HG02610 (cell line): ENCODE measurements at regions not wholly inside any gene's neighbourhood (a gene's known extent, or its start where the extent isn't known, plus 50 kb on each side); places are given as distances from the start of the nearest gene placed in this dataset.
"Not testable (repeated sequence)": the region's sequence is repeated elsewhere in the genome, so short reads cannot be mapped to it uniquely, and the experiment has no call there.

ENCODE experiments used
- ATAC-seq: cut with Tn5 transposase; IDR thresholded peaks from one replicate; pipeline ENCODE4 v1.9.1; 2021; ENCODE audit warnings: mild to moderate bottlenecking, moderate library complexity; ENCODE audit not compliant: unreplicated experiment

DNA sequence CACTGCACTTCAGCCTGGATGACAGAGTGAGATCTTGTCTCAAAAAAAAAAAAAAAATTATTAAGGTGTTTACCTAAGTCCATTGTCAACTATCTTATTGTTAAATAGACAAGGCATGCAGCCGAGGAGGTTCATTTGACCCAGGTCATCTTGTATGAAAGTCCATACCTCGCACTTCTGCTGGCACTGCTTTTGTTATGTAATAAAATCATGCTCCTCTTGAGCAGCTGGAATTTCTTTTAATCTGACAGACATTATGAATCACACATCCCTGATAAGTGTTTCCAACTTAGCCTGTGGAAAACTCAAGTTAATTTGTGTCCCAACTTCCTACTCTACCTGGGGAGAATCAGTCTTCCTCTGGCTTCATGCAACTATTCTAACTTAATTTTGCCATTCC lies 315.6 kb upstream of the KLF4 start:
- ATAC-seq = no peak

GRCh38 chr9:107794259-107794658 lies 304.7 kb upstream of the KLF4 start:
- no peak for ATAC-seq

DNA sequence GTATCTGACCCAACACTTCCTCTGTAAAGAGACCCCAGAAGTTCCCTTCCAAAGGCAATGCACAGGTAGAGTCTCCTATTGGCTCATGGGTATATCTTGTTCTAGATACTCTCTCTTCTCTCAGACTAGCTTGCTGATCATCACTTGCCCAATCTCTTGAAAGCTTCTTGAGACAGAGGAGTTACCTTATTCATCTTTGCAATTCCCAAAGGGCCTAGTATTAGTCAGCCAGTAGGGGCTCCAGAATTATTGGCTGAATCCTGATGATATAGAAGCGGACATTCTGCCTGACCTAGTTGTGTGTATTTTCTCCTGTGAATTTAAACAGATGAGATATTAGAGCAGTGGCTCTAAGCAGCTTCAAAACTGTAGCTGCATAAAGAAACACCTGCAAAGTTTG lies 304.0 kb upstream of the KLF4 start:
- ATAC-seq = no peak

DNA sequence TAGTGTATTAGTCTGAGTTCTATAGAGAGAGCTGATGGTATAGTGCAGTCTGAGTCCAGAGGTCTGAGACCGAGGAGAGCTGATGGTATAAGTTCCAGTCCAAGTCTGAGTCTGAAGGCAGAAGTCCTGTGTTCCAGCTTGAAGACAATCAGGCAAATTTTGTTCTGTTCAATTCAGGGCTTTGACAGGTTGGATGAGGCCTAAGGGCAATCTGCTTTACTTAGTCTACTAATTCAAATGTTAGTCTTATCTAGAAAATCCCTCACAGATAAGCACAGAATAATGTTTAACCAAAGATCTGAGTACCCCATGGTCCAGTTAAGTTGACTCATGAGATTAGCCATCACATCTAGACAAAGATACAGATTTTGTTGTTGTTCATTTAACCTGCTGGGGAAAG lies 303.0 kb upstream of the KLF4 start:
- no peak for ATAC-seq

DNA sequence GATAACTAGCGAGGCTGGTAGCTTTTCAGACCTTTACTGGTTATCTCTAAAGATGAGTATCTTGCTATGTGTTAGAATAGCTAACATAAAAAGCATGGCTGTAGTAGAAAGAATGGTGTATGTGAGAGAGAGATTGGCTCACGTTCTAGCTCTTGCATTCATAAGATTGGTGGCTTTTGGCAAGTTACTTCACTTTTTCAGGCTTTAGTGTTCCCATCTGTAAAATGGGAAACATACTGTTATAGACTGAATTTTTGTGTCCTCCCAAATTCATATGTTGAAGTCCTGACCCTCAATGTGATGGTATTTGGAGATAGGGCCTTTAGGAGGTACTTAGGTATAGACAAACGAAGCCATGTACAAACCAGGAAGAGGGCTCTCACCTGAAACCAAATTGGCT lies 302.4 kb upstream of the KLF4 start:
- ATAC-seq = no peak

DNA sequence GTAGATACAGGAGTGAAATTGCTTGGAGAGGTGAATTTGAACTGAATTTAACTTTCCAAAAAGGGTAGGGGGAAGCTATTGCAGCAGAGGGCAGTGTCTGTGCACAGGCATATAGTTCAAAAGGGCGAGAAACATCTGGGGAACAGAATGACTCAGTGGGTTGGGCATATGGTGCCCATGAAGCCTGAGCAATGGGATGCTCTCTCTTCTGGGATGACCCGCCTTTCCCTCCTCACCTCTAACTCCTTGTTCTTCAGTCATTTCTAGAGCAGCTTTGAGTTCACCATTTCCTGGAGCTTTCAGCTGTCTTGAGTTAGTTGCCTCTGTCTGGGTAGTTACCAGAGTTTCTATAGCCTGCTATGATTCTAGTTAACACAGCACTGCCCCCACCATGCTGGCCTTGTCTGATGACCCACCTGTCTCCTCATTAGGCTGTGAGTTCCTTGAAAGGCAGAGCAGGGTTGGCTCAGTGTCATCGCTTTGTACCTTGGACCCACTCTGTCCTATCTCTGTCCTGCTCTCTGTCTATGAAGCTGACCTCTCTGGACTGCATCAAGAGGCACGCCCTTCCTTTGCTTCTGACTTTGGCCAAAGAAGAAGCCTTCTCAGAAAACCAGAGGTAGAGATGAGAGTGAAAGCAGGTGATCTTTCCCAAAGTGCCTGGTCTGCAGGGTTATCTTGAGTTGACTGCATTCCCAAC lies 299.6 kb upstream of the KLF4 start:
- no peak for ATAC-seq

GRCh38 chr9:107786561-107786960 lies 297.0 kb upstream of the KLF4 start:
- ATAC-seq = no peak

DNA sequence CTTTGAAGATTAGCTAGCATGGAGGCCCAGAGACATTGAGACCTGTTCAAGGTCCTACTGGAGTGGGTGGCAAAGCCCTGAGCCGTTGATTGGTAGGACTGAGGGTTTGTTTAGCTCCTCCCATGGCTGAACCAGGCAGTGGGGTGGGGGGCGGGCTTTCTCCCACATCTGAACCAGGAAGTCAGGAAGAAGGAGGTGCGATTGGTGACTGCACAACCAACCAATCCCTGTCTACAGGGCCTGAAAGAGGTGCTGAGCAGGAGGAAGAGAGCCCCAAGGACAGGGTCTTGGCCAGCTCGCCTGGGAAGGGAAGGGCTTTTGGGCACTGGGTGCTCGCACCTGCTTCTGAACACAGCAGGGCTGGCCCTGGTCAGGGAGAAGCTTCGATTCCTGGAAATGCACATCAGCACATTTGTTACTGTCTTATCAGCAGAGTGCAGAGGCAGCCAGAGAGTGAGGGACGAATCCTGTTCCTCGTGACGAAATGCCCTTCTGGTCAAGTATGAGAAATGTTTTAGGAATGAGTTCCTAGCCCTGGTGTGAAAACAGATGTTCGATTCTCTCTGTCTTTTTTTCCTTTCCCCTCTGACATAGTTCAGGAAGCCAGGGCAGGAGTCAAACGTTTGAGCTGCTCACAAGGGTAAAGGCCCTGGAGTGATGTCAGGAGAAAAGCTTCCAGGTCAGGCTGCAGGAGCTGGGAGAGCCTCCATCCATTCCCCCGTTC lies 294.8 kb upstream of the KLF4 start:
- no peak for ATAC-seq

DNA sequence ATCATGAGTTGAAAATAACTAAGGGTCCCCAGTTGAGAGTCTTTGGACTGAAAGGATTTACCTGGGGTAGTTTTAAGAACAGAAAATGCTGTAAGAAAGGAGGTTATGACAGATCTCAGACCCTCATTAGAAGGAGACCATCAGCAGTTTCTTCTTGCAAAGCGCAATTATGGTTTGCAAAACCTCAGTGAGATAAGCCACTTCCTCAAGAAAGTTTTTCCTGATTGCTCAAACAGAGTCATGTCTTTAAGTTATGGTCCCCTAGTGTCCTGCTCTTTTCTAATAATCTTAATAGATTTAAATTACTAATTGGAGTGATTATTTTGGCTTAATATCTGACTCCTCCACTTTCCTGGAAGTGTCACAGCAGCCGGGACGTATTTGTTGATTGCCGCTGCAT lies 293.2 kb upstream of the KLF4 start:
- ATAC-seq = no peak

- no peak for ATAC-seq
These were observed 292.8 kb upstream of the KLF4 start for GRCh38 chr9:107782381-107782780.

DNA sequence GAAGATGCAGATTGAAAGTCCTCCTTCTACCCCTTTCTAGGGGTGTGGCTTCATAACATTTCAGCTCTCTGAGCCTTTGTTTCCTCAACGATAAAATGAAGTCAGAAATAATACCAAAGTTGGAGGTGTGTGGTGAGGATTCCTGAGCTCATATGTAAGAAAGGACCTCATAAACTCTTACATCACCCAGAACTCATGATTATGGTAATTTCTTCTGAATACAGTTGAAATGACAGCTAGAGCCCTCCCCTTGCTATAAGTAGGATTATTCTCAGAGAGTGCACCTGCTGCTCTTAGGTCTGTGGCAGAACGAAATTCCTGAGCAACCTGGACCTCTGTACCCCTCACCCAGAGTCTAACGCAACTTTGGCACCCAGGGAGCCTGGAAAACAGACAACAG lies 291.4 kb upstream of the KLF4 start:
- no peak for ATAC-seq

- ATAC-seq = no peak
These were observed 290.2 kb upstream of the KLF4 start for GRCh38 chr9:107779731-107780130.

- no peak for ATAC-seq
These were observed 289.1 kb upstream of the KLF4 start for GRCh38 chr9:107778661-107779060.

- not testable (repeated sequence) for ATAC-seq
These were observed 284.5 kb upstream of the KLF4 start for GRCh38 chr9:107774099-107774498.

GRCh38 chr9:107772988-107773387 lies 283.4 kb upstream of the KLF4 start:
- no peak for ATAC-seq

- ATAC-seq = no peak
These were observed 281.1 kb upstream of the KLF4 start for GRCh38 chr9:107770716-107771115.

- ATAC-seq = no peak
These were observed 278.7 kb upstream of the KLF4 start for GRCh38 chr9:107768224-107768623.

DNA sequence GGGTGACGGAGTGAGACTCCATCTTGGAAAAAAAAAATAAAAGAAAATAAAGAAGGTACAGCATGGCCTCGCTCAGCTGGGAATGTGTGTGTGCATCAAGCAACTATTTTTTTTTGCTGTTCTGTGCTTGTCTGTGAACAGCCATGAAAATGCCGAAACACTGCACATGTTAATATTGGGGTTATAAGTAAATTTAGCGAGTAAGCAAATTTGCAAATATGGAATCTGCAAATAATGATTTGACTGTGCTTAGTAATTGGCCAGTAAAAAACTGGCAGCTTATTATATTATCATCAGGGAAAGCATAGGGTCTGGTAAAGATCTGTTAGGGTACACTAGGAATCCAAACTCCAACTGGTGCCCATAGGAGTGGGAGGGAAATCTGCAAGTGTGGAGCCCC lies 278.1 kb upstream of the KLF4 start:
- no peak for ATAC-seq

GRCh38 chr9:107763469-107763868 lies 273.9 kb upstream of the KLF4 start:
- not testable (repeated sequence) for ATAC-seq

DNA sequence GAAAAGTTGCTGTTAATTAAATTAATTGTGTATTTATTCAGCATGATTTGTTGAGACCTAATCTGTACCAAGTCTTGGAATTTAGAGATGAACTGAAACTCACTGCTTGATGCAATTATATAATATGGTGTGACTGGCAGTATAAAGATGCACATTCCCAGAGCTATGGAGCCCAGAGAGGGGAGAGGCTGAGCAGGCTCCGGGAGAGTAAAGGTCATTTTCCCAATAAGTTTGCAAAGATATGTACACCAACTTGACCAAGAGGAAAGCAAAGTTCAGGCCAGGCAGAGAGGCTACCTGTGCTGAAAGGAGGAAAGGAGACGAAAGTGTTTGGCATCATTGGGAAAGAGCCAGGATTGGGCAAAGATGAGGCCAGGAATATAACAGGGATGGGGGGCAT lies 271.7 kb upstream of the KLF4 start:
- ATAC-seq = no peak

DNA sequence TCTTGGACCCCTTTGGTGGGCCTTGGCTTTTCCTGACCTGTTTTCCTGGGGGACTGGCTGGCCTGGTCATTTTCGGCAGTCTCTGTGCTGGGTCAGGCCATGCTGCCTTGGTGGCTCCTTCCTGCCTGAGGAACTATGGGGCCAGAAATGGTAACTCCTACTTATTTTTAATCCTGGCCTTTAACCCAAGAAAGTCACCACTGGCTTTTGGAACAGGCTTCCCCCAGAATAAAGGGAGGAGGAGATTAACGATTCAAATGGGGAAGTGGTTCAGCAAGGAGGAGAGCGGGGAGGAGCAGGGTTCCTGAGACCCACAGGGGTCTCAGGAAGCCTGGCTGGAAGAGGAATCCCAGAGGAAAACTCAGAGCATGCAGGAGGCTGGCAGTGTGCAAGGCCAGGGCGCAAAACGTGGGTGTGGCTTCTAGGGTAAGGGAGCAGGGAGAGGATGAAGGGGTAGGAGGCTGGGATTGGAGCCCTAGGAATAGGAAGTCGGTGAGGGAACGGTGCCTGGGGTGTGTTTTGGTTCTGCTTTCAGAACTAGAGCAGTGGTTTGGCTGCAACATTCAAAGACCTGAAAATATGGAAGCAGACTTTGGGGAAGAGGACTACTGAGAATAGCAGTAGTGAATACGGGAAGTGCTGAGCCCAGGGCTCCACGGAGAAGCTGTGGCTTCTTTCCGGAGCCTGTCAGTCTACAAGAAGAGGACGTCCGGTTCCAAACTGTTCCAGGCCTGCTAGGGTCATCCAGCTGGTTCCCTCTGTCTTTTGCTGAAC lies 271.1 kb upstream of the KLF4 start:
- ATAC-seq = no peak

GRCh38 chr9:107759823-107760166 lies 270.2 kb upstream of the KLF4 start:
- ATAC-seq = no peak
